CD4-positive, alpha-beta T cell treated with Interleukin-15 for 1 hour (primary cell): ENCODE measurements at regions not wholly inside any gene's neighbourhood (a gene's known extent, or its start where the extent isn't known, plus 50 kb on each side); places are given as distances from the start of the nearest gene placed in this dataset.
"Not testable (repeated sequence)": the region's sequence is repeated elsewhere in the genome, so short reads cannot be mapped to it uniquely, and the experiment has no call there.

Source experiments
- DNase-seq: peaks from one replicate; pipeline ENCODE4 v3.0.0-alpha.2; 2020

- no peak for DNase-seq
These were observed 515.2 kb upstream of the BRINP1 start for GRCh38 chr9:119884438-119884837.

DNA sequence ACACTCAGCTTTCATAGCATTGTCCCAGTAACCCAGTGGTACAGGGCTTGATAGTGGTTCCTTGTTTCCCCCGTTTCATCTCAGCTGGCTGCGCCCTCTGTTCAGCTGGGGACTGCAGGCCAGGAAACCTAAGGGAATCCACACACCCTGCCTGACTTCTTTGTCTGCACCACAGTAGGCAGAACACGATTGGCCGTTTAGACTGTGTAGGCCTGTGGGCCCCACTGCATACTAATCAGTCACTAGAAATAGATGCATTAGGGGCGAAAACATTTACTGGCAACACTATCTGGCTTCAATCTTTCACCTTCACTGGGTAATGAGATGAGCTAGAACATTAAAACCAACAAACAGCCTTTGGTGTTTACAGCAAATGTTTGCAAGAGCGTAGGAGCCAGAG is 512.7 kb upstream of the BRINP1 start:
- DNase-seq, result no peak

GRCh38 chr9:119880361-119880760 is 511.1 kb upstream of the BRINP1 start:
- DNase-seq, result no peak

- no peak for DNase-seq
These were observed 508.1 kb upstream of the BRINP1 start for GRCh38 chr9:119877306-119877705.

- DNase-seq, result no peak
These were observed 504.6 kb upstream of the BRINP1 start for GRCh38 chr9:119873877-119874276.

GRCh38 chr9:119870251-119870650 is 501.0 kb upstream of the BRINP1 start:
- DNase-seq, result not testable (repeated sequence)

GRCh38 chr9:119868694-119869093 is 499.5 kb upstream of the BRINP1 start:
- no peak for DNase-seq

GRCh38 chr9:119861842-119862241 is 492.6 kb upstream of the BRINP1 start:
- DNase-seq, result no peak

DNA sequence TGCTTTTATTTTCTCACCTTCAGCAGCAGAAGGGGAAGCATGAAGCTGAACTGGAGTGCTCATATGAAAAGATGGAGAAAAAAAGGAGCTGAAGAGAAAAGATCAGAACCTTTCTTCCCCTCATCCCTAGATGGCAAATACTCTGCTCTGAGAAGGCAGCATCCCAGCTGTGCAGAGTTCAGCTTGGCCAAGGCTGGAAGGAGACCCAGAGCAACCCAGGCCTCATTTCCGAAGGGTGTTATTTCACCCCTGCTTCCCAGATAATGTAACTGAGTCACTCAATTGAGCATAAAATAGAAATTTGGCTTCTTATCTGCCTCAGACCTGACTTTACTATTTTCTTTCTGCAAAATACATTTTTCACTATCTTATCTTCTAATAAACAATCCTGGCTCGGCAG is 489.9 kb upstream of the BRINP1 start:
- DNase-seq, result no peak

GRCh38 chr9:119853126-119853525 is 483.9 kb upstream of the BRINP1 start:
- DNase-seq, result no peak

- DNase-seq, result no peak
These were observed 483.2 kb upstream of the BRINP1 start for GRCh38 chr9:119852390-119852789.

DNA sequence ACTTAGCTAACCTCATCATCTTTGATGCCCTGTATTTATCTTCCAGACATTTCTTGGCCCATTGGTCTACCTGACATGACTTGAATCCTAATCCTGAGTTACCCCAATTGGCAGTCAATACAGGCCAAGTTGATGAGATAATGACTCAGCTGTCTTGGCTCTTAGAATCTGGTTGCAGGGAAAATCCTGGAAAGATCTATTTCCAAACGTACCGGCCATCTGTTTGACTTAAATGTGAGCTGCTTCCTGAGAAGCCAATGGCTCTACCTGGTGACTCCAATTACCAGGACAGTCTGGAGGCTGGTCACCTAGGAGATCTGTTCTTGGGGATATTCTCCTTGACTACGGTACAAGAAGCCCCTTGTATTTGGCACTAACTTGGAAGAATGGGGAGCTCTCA is 475.2 kb upstream of the BRINP1 start:
- DNase-seq, result no peak

GRCh38 chr9:119841016-119841415 is 471.8 kb upstream of the BRINP1 start:
- no peak for DNase-seq

- DNase-seq, result no peak
These were observed 470.7 kb upstream of the BRINP1 start for GRCh38 chr9:119839888-119840287.

DNA sequence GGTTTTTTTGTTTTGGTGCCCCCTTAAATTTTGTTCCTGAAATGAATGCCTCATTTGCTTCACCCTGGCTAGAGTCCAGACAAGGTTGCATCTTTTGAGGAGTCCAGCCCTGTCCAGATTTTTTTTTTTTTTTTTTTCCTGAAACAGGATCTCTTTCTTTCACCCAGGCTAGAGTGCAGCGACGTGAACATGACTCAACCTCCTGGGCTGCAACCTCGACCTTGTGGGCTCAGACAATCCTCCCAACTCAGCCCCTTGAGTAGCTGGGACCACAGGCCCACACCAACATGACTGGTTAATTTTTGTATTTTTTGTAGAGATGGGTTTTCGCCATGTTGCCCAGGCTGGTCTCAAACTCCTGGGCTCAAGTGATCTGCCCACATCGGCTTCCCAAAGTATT is 469.0 kb upstream of the BRINP1 start:
- DNase-seq, result no peak

GRCh38 chr9:119836036-119836435 is 466.8 kb upstream of the BRINP1 start:
- DNase-seq, result no peak

DNA sequence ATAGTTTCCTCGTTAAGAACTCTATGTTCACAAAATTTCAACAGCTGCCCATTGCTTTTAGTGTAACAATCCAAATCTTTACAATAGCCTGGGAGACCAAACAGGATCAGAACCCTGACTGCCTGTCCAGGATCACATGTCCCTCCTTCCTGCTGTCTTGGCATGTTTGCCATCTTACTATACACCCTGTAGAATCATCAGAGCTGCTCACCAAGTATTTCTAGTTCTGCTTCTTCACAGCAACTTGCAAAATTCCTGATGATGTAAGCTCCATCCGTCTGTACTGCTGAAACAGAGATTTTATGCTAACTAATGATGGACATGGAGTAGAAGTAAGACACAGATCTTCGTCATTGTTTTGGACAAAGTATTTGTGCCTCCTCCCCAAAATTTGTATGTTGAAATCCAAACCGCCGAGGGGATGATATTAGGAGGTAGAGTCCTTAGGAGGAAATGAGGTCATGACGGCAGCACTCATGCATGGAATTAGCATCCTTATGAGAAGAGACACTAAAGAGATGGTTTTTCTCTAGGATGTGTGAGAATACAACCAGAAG is 464.9 kb upstream of the BRINP1 start:
- DNase-seq, result no peak

DNA sequence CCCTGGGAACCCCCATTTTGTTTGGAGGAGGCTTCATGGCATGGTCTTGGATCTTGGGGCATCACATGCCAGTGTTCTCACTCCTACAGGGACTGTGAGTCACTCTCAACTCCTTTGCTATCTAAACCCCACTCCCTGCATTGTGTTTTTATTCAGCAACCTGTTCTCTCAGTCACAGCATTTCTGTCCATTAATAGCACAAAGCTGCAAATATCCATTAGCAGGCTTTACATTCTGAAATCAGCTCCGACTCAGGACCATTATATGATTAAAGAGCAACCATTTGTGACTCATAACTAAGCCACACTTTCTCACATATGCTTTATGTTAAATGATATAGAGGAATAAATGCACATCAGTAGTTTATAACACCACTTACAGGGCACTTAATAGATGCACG is 462.1 kb upstream of the BRINP1 start:
- no peak for DNase-seq

- DNase-seq, result no peak
These were observed 460.5 kb upstream of the BRINP1 start for GRCh38 chr9:119829748-119830147.

- no peak for DNase-seq
These were observed 460.0 kb upstream of the BRINP1 start for GRCh38 chr9:119829186-119829585.

GRCh38 chr9:119827526-119827925 is 458.3 kb upstream of the BRINP1 start:
- no peak for DNase-seq

GRCh38 chr9:119827126-119827525 is 457.9 kb upstream of the BRINP1 start:
- DNase-seq, result no peak

- no peak for DNase-seq
These were observed 449.6 kb upstream of the BRINP1 start for GRCh38 chr9:119818726-119819435.

DNA sequence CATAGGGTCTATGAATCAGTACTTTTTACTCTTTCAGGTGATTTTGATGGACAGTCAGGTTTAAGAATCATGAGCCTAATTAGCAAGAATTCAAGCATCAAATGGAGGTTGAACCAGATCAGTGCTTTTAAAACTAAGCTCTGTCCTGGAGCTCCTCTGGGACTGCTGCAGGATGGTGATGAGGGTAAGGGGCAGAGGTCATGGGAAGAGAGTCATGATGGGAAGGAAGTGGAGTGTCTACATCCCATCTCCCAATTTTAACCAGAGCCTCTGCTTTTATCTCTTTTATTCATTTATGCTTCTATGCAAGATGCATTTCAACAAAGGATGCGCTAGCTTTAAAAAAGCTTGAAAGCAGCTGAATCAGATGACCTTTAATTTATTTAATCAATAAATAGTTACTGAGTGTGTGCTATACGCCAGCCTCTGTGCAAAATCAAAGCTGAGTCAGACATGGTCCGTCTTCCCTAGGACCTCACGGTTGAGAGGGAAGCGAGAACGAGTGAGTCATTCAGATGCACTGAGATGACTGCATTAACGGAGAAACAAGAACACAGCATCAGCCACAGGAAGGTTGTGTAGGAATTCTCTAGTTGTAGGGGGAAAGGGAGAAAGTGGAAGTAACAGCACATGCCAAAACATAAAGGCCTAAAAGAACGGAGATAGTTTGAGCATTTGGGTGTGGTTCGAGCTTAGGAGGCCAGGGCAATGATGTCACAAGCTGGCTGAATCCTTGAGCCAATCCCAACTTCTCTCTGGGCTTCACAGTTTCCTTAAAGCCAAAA is 441.6 kb upstream of the BRINP1 start:
- no peak for DNase-seq
